Stimulated activated CD8-positive, alpha-beta memory T cell treated with anti-CD3 and anti-CD28 coated beads, Interleukin-7, amount 100 ng/mL, for 48 hours (primary cell): ENCODE measurements at regions not wholly inside any gene's neighbourhood (a gene's known extent, or its start where the extent isn't known, plus 50 kb on each side); places are given as distances from the start of the nearest gene placed in this dataset.

Experiments
- DNase-seq, 2 donors: peaks; one replicate each; pipeline ENCODE4 v3.0.0-alpha.2; 2020; ENCODE audit warnings: low read depth in 1 of 2; ENCODE audit errors: extremely low read depth in 1 of 2

DNA sequence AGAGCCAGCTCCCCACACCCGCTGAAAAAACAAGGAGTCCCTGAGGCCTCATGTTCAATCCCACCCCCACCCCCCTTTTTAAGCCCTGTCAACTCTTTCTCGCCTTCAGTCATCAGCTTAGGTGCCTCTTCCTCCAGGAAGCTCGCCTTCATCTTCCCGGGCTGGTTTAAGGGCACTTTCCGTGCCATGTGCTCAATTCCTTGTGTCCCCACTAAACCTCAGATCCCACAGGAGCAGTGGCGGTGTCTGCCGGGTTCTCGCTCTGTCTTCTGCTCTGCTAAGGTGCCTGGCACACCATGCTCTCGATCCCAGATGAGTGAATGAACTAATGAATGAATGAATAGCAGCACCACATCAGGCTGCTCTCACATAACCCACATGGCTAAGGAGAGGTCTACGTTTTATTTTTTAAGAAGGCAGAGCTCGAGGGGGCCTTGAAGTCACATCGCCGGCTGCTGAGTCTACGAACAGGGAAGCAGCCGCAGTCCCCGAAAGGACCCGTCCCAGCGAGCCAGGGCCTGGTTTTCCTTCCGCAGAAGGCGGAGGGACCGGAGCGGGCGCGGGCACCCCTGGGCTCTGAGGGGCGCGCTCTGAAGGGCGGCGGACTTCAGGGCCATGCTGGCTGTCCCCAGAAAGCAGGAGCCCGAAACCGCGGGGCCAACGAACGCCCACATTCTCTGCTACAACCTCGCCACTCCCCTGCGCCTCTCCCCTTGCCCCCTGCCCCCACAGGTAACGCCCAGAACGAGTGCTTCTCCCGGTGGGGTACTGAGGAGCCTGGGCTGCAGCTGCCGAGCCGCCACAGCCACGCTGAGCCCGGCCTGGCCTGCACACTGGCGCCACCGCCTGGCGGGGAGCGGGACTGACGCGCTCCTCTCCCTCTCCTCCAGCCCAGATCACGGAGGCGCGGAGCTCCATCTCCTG, 73.4 kb upstream of the KCNMA1 start:
- peak; percentile 31 to 39 for DNase-seq

DNA sequence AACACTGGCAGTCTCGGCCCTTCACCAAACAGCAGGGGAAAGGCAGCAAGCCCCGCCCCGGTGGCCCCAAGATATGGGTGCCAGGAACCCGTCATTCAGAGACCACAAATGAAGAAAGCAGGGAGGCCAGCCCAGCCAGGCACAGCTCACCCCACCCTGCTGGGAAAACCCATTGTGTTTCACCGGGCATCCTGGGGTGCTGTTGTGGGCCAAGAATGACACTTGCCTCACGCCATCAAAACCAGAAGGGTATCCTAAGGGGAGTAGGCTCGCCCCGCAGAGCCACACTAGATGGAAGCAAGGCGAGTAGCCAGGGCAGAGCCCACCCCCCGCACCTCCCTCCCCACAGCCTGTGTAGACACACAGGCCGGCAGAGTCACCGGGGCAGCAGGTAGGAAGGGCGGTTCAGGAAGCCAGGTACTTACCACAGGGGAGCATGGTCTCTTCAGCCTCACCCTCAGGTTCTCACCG, 72.5 kb upstream of the KCNMA1 start:
- no peak for DNase-seq

DNA sequence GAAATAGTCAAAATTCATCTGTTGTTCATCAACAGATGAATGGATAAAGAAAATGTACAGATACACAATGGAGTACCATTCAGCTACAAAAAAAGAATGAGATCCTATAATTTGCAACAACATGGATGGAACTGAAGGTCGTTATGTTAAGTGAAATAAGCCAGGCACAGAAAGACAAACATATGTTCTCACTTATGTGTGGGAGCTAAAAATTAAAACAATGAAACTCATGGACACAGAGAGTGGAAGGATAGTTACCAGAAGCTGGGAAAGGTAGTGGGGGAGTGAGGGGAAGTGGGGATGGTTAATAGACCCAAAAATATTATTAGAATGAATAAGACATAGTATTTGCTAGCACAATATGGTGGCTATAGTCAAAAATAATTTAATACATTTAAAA, 70.0 kb upstream of the KCNMA1 start:
- DNase-seq, result no peak

DNA sequence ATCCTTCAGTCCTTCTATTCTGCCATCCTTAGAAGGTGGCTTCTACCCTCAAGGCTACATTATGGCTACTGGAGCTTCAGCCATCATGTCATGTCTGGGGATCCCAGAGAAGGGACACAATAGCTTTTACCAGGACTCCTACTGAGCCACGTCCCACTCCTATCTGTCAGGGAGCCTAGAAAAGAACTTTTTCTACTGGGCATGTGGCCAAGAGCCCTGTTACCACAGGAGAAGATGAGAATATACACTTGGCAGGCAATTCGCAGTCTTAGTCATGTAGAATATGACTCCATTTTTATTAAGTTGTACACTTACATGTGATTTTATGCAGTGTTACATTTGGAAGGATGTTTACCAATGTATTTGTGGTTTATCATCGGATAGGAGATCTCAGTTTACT, 64.6 kb upstream of the KCNMA1 start:
- DNase-seq, result no peak

DNA sequence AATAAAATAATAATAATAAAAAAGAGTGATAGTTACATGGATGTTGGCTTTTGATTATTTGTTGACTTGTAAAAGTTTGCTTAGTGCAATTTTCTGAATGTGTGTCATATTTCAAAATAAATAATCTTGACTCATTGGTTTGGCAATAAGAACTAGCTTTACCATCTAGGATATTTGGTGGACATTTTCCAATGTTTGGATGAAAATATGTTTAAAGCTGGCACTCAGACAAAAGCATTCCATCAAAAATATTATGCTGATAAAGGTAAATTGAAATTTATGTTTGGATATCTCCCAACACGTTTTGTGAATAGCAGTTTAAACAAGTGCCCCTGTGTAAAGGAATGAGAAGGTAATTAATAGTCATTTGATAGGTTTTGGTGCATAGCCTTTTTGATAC, 62.5 kb upstream of the KCNMA1 start:
- DNase-seq, result no peak

DNA sequence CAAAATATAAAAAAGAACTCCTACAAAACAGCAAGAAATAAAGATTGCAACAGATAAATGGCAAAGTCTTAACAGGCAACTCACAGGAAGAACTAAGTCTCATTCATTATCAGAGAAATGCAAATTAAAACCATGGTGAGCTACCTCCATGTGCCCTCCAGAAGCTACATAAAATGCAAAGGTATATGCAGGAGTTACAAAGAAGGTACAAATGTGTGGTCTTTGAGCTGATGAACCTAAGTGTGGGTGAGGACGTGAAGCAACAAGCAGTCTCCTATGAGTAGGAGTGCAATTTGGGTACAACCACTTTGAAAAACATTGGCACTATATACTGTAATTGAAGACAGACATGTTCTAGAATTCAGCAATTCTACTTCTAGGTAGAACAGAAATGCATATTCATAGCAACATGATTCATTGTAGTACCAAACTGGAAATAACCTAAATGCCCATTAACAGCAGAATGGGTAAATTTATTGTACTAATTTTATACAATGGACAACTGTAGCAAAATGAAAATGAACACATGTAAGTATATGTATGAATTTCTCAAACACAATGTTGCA, 61.6 kb upstream of the KCNMA1 start:
- no peak for DNase-seq

DNA sequence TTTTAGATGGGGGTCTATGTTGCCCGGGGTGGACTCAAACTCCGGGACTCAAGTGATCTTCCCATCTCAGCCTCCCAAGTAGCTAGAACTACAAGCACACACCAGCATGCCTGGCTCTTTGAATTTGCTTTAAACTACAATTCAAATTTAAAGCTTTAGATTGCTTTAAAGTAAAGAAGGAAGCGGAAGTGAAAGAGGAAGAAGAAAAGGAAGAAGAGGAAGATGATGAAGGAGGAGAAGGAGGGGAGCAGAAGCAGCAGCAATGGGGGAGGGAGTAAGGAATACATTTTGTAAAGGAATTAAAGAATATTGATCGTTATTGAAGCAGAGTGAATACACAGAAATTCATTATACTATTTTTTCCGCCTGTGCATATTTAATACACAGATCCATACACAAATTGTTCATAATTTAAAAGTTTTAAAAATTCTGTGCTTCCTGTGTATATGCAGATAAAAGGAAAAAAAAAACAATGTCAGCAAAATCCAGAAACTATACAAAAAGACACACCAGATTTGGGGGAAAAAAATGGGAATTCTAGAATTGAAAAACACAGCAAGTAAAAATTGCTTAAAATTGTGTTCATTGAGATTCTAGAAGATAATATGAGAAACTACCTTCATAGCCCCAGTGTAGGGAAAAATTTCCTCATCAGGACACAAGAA, 60.8 kb upstream of the KCNMA1 start:
- DNase-seq, result no peak

DNA sequence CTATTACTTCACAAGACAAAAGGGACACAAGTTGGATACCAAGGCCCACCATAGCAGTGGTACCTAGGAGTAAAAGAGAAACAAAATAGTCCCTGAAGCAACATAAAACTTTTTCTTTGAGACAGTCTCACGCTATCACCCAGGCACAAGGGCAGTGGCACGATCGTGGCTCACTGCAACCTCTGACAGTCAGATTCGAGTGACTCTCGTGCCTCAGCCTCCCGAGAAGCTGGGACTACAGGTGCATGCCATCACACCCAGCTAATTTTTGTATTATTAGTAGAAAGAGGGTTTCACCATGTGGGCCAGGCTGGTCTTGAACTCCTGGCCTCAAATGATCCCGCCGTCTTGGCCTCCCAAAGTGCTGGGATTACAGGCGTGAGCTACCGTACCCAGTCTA, 59.0 kb upstream of the KCNMA1 start:
- no peak for DNase-seq

DNA sequence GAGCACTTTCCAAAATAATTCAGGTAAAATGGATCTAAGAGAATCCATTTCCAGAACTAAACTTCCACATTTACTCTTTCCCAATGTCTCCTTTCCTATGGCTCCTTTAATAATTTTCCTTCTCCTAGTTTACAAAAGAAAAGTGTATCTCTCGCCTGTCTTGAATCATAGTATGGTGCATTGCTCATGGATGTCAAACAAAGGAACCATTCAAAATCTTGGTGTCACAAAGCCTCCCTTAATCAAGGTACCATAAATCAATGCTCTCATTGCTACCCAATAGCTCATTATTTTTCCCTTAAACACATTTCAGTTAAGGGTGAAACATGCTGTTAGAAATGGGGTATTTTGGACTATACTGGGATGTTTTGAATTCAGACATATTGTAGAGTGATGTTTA, 57.6 kb upstream of the KCNMA1 start:
- DNase-seq, result no peak

DNA sequence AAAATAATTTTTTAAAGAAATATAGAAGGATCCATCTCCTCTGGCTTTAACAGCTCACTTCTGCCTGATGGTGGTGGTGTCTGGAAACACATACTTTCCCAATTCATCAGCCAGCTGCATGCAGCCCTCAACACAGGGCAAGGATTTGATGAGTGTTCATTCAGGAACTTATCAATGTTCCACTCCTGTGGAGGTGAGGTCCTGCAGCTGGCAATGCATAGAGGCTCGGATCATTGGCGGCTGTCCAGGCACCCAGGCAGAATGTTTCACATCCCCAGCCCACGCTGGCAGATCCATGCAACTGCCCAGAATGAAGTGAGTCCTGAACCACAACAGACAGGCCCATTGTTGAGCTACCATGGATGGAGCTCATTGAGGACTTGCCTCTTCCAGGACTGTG, 55.2 kb upstream of the KCNMA1 start:
- no peak for DNase-seq

DNA sequence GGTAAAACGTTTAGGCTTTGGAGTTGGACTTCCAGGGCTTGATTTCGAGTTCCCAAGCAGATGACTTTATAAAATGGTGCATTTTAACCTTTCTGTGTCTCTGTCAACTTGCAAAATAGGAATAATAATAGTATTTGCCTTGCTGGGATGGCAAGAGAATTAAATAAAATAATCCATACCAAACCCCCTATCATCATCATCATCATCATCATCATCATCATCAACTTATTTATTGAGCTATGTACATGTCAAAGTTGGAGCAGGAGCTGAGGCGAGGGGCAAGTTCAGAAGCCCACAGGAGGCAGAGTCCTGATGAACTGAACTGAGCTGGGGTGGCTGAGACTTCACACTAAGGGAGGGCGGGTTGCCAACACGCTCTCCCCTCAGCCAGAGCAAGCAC, 51.7 kb upstream of the KCNMA1 start:
- no peak for DNase-seq

DNA sequence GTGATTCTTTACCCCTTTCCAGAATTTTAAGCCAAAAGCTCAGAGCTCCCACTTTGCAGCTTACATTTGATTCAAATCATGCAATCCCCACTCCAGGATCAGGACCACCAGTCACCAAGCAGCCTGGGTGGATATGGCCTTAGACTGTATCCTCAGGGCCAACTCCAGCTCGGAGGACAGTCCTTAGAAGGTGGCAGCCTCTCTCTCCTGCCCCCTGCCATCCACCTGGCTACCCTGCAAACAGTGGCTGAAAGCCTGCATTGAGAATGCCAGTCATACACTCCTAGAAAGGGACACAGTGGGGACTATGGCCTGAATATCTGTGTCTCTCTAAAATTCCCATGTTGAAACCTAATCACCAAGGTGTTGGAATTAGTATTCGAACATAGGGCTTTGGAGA, 50.0 kb upstream of the KCNMA1 start:
- no peak for DNase-seq
